DND-41 (cell line): ENCODE measurements at regions not wholly inside any gene's neighbourhood (a gene's known extent, or its start where the extent isn't known, plus 50 kb on each side); places are given as distances from the start of the nearest gene placed in this dataset.

Experiments used
- ATAC-seq: fragments of 200-7000 bp; cut with Tn5 transposase; 3 replicates; pipeline ENCODE4 v1.9.1; 2021; ENCODE audit warnings: low read depth; ENCODE audit not compliant: insufficient read depth
- DNase-seq: peaks from one replicate; pipeline ENCODE4 v3.0.0-alpha.2; 2020
- H2AFZ ChIP-seq: 2 replicates; pipeline ENCODE4 v1.6.0; 2012; ENCODE audit warnings: low read depth, low read length
- H3K27ac ChIP-seq: 2 replicates; pipeline ENCODE4 v1.5.1; 2012; ENCODE audit warnings: low read length, inconsistent platforms
- H3K27me3 ChIP-seq: fragments of 200-600 bp; sonication (generic); 2 replicates; pipeline ENCODE4 v1.6.0; 2012; ENCODE audit warnings: low read length, mild to moderate bottlenecking, inconsistent platforms; ENCODE audit not compliant: insufficient read depth, poor library complexity
- H3K36me3 ChIP-seq: 2 replicates; pipeline ENCODE4 v1.5.1; 2012; ENCODE audit warnings: low read length, inconsistent platforms; ENCODE audit not compliant: insufficient read depth
- H3K4me1 ChIP-seq: 2 replicates; pipeline ENCODE4 v1.5.1; 2012; ENCODE audit warnings: mild to moderate bottlenecking, low read length; ENCODE audit not compliant: insufficient read depth
- H3K4me2 ChIP-seq: 2 replicates; pipeline ENCODE4 v1.6.0; 2012; ENCODE audit warnings: mild to moderate bottlenecking, moderate library complexity, low read length, inconsistent platforms; ENCODE audit not compliant: insufficient read depth
- H3K4me3 ChIP-seq, 2 experiments: fragments of 200-600 bp in 1 of 2; shearing (Covaris generic) in 1 of 2; 2 replicates each; pipeline ENCODE4 v1.5.1; 2012 to 2016; ENCODE audit warnings: inconsistent platforms in 2 of 2, low read length in 2 of 2, mild to moderate bottlenecking in 2 of 2, low read depth in 1 of 2, moderate library complexity in 1 of 2
- H3K79me2 ChIP-seq: 2 replicates; pipeline ENCODE4 v1.6.0; 2012; ENCODE audit warnings: low read length, inconsistent platforms; ENCODE audit not compliant: insufficient read depth
- H3K9ac ChIP-seq: 2 replicates; pipeline ENCODE4 v1.6.0; 2012; ENCODE audit warnings: low read depth, mild to moderate bottlenecking, inconsistent platforms, low read length, moderate library complexity
- H3K9me3 ChIP-seq: 2 replicates; pipeline ENCODE4 v1.5.1; 2012; ENCODE audit warnings: low read length, moderate library complexity, mild to moderate bottlenecking, inconsistent platforms; ENCODE audit not compliant: insufficient read depth, severe bottlenecking
- H4K20me1 ChIP-seq: 2 replicates; pipeline ENCODE4 v1.6.0; 2012; ENCODE audit warnings: low read length; ENCODE audit not compliant: insufficient read depth
- CTCF ChIP-seq: IDR thresholded peaks from 2 replicates; pipeline ENCODE4 v1.5.1; 2012; ENCODE audit warnings: borderline replicate concordance, low read length, moderate library complexity, mild to moderate bottlenecking; ENCODE audit not compliant: poor library complexity, severe bottlenecking; ENCODE audit errors: extremely low read depth
- EZH2 ChIP-seq: IDR thresholded peaks from 3 replicates; pipeline ENCODE4 v1.6.1; 2012; ENCODE audit warnings: borderline replicate concordance, low read depth, mild to moderate bottlenecking, moderate library complexity, low read length, inconsistent platforms; ENCODE audit not compliant: severe bottlenecking

DNA sequence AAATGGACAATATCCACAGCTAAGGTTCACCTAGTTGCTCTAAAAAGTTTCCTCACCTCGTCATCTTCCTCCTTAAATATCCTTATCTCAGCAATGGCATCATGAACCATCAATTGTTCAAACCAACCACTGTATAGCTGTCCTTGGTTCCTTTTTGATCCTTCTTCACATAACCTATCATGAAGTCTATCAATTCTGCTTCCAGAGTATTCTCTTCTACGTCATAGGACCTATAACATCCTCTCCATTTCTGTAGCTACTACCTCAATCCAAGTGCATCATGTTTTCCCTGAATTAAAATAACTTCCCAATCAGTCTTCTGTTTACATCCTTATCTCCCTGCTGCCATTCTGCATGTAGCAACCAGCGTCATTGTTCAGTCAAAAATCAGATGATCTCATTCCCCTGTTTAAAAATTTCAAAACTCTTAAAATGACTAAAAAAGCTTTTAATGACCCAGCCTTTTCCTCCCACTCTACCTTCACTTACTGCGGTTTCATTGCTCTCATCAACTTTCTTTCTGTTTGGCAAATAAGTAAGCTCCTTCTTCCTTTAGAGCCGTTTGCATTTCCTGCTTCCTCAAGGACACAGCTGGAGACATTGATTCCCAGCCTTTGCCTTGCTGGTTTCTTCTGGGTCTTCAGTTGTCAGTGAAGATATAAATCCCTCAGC, 223.9 kb upstream of the MIR17HG start:
- Histone ChIP-seq H3K36me3 (no peaks in the 10 kb centered on the region), H3K9ac (no peak overlapping the region), H3K4me2 (no peak overlapping the region), H4K20me1 (no peaks in the 10 kb centered on the region), H3K4me3 (no peak overlapping the region), H2AFZ (no peak overlapping the region), H3K27me3 (peaks cover 4% of the 10 kb centered on the region), H3K27ac (no peak overlapping the region), H3K9me3 (no peaks in the 10 kb centered on the region), H3K4me1 (no peaks in the 10 kb centered on the region), H3K79me2 (no peaks in the 10 kb centered on the region)
- TF ChIP-seq EZH2: no peak
- no peak for TF ChIP-seq CTCF
- no peak for DNase-seq
- no peak for ATAC-seq

GRCh38 chr13:91126806-91127205, 220.7 kb upstream of the MIR17HG start:
- H3K79me2 ChIP-seq: no peaks in the 10 kb centered on the region
- H3K4me3 ChIP-seq: no peak overlapping the region
- H3K36me3 ChIP-seq: no peaks in the 10 kb centered on the region
- no peak overlapping the region for H3K4me2 ChIP-seq
- no peaks in the 10 kb centered on the region for H4K20me1 ChIP-seq
- no peak overlapping the region for H2AFZ ChIP-seq
- DNase-seq (no peak), ATAC-seq (no peak)
- no peak for TF ChIP-seq EZH2
- no peak for TF ChIP-seq CTCF
- no peak overlapping the region for H3K9ac ChIP-seq
- no peak overlapping the region for H3K27ac ChIP-seq
- peaks cover 7% of the 10 kb centered on the region for H3K27me3 ChIP-seq
- no peaks in the 10 kb centered on the region for H3K9me3 ChIP-seq
- no peaks in the 10 kb centered on the region for H3K4me1 ChIP-seq

GRCh38 chr13:91127995-91128394, 219.5 kb upstream of the MIR17HG start:
- Histone ChIP-seq H2AFZ (no peak overlapping the region), H3K36me3 (no peaks in the 10 kb centered on the region), H3K4me2 (no peak overlapping the region), H3K79me2 (no peaks in the 10 kb centered on the region), H4K20me1 (no peaks in the 10 kb centered on the region), H3K9me3 (no peaks in the 10 kb centered on the region), H3K9ac (no peak overlapping the region), H3K4me3 (no peak overlapping the region), H3K4me1 (no peaks in the 10 kb centered on the region), H3K27ac (no peak overlapping the region), H3K27me3 (peaks cover 7% of the 10 kb centered on the region)
- no peak for TF ChIP-seq EZH2
- TF ChIP-seq CTCF: no peak
- DNase-seq: no peak
- no peak for ATAC-seq
